ENCODE measurements at regions not wholly inside any gene's neighbourhood (a gene's known extent, or its start where the extent isn't known, plus 50 kb on each side); places are given as distances from the start of the nearest gene placed in this dataset.

GRCh38 chr5:110852541-110852940 is 113.7 kb downstream of the SLC25A46 start:
- no peak for TF ChIP-seq POLR2A (IDR thresholded peaks at IDR 0.05; ENCODE audit: low read length)
- TF ChIP-seq GATA1 (IDR thresholded peaks at IDR 0.05; ENCODE audit: low read depth, low read length): no peak

All from erythroblast (primary cell).